Keratinocyte (primary cell): ENCODE measurements at regions not wholly inside any gene's neighbourhood (a gene's known extent, or its start where the extent isn't known, plus 50 kb on each side); places are given as distances from the start of the nearest gene placed in this dataset.

Experiments used
- DNase-seq: peaks from one replicate; pipeline ENCODE4 v3.0.0-alpha.2; 2011; ENCODE audit warnings: low read depth, missing footprints, low spot score
- FAIRE-seq: peaks from 2 replicates; lab custom pipeline; 2011; peaks lifted over from hg19 to GRCh38; lab: Jason Lieb, UNC
- H2AFZ ChIP-seq: 2 replicates; pipeline ENCODE4 v1.6.0; 2012; ENCODE audit warnings: low read length, control low read depth, inconsistent platforms; ENCODE audit not compliant: control insufficient read depth
- H3K27ac ChIP-seq: 2 replicates; pipeline ENCODE4 v1.5.1; 2011; ENCODE audit warnings: low read length; ENCODE audit not compliant: control insufficient read depth, insufficient read depth
- H3K27me3 ChIP-seq: 3 replicates; pipeline ENCODE4 v1.6.0; 2011; ENCODE audit warnings: low read length; ENCODE audit not compliant: control insufficient read depth, insufficient read depth; ENCODE audit errors: extremely low read depth
- H3K36me3 ChIP-seq, 2 experiments: 2 replicates in 1 of 2; 3 replicates in 1 of 2; pipeline ENCODE4 v1.5.1; 2011; ENCODE audit warnings: low read length in 2 of 2, mild to moderate bottlenecking in 1 of 2; ENCODE audit not compliant: control insufficient read depth in 2 of 2, insufficient read depth in 2 of 2; ENCODE audit errors: extremely low read depth in 1 of 2
- H3K4me1 ChIP-seq: 3 replicates; pipeline ENCODE4 v1.5.1; 2011; ENCODE audit warnings: low read length; ENCODE audit not compliant: control insufficient read depth, insufficient read depth; ENCODE audit errors: extremely low read depth
- H3K4me2 ChIP-seq: 3 replicates; pipeline ENCODE4 v1.6.0; 2011; ENCODE audit warnings: low read depth, low read length; ENCODE audit not compliant: control insufficient read depth, insufficient read depth; ENCODE audit errors: extremely low read depth
- H3K4me3 ChIP-seq, 3 experiments: fragments of 200-600 bp in 1 of 3; sonication (generic) in 1 of 3; 2 replicates in 2 of 3; 3 replicates in 1 of 3; pipeline ENCODE4 v1.5.1; 2011 to 2016; ENCODE audit warnings: low read length in 3 of 3, mild to moderate bottlenecking in 3 of 3, control low read depth in 2 of 3, inconsistent platforms in 1 of 3, low read depth in 1 of 3, mixed read lengths in 1 of 3, mixed run types in 1 of 3, moderate library complexity in 1 of 3; ENCODE audit not compliant: control insufficient read depth in 2 of 3, insufficient read depth in 2 of 3; ENCODE audit errors: extremely low read depth in 1 of 3
- H3K79me2 ChIP-seq: 2 replicates; pipeline ENCODE4 v1.6.0; 2012; ENCODE audit warnings: low read length; ENCODE audit not compliant: control insufficient read depth, insufficient read depth
- H3K9ac ChIP-seq: 3 replicates; pipeline ENCODE4 v1.6.0; 2011; ENCODE audit warnings: low read length; ENCODE audit not compliant: control insufficient read depth, insufficient read depth; ENCODE audit errors: extremely low read depth
- H3K9me1 ChIP-seq: 3 replicates; pipeline ENCODE4 v1.6.0; 2011; ENCODE audit warnings: low read length; ENCODE audit not compliant: control insufficient read depth, insufficient read depth; ENCODE audit errors: extremely low read depth
- H3K9me3 ChIP-seq: 2 replicates; pipeline ENCODE4 v1.5.1; 2012; ENCODE audit warnings: low read depth, low read length; ENCODE audit not compliant: control insufficient read depth
- H4K20me1 ChIP-seq: 3 replicates; pipeline ENCODE4 v1.6.0; 2011; ENCODE audit warnings: low read length; ENCODE audit not compliant: control insufficient read depth, insufficient read depth; ENCODE audit errors: extremely low read depth
- EZH2 ChIP-seq: IDR thresholded peaks from one replicate; pipeline ENCODE4 v1.6.1; 2012; ENCODE audit warnings: inconsistent platforms, mild to moderate bottlenecking, low read length, moderate library complexity
- dilution Hi-C: fragments of 300-500 bp; cut with MboI; formaldehyde crosslinking; loops from one replicate; pipeline ENCODE4 v1.7.0; 2020; ENCODE audit warnings: low sequenced_read_pairs; ENCODE audit not compliant: extremely low pct_ligation_motif_present
- TF ChIP-seq, protein P1 (sequence below), 3 experiments: IDR thresholded peaks in 1 of 3; conservative IDR thresholded peaks in 1 of 3; optimal IDR thresholded peaks in 1 of 3; 2 replicates in 2 of 3; 3 replicates in 1 of 3; pipeline versions ENCODE3 to v1.5.1; 2011; ENCODE audit warnings: low read length in 3 of 3, mild to moderate bottlenecking in 3 of 3, moderate library complexity in 2 of 3, control low read depth in 1 of 3, inconsistent platforms in 1 of 3; ENCODE audit not compliant: insufficient read depth in 2 of 3; ENCODE audit errors: extremely low read depth in 1 of 3

DNA sequence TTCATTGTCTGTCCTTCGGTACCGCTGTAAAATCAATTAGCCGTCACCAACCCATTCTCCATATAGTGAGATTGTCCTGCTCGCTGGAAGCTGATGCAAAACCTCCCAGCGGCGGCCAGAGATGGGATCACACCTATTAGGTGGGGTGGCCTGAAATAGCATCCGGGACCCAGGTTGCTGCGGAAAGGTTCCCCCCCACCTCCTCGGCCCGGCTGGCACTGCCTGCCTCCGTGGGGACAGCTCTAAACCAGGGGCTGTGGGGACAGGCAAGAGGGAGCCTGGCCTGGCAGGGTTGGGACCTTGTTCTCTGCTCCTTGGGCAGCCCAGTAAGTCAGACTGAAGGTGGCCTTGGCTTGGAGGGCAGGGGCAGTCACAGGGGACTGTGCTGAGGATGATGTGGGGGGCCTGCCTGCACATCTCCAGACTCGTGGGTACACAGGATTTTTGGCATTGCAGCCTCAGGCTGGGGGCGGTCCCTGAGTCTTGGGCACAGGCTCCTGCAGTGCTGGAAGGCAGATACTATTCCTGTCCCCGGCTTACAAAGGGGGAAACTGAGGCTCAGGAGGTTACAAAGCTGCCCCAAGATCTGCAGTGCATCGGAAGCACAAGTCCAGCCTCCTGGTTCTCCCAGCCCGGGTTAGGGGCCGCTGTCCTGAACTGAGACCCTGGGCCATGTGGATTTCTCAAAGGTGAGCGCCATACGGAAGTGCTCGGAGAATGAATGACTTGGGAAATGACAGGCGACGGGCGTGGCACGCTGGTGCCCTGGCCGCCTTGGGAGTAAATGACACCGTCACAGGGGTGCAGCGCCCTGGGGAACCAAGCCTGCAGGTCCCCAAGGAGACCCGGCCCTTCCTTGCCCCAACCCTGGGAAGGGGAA, 65.6 kb downstream of the UNCX start:
- no peaks in the 10 kb centered on the region for H3K79me2 ChIP-seq
- H3K27me3 ChIP-seq = peaks cover 45% of the 10 kb centered on the region
- H3K4me2 ChIP-seq = no peak overlapping the region
- no peaks in the 10 kb centered on the region for H3K9me1 ChIP-seq
- no peak overlapping the region for H3K27ac ChIP-seq
- dilution Hi-C loops = no loop called here
- TF ChIP-seq, protein P1, sequence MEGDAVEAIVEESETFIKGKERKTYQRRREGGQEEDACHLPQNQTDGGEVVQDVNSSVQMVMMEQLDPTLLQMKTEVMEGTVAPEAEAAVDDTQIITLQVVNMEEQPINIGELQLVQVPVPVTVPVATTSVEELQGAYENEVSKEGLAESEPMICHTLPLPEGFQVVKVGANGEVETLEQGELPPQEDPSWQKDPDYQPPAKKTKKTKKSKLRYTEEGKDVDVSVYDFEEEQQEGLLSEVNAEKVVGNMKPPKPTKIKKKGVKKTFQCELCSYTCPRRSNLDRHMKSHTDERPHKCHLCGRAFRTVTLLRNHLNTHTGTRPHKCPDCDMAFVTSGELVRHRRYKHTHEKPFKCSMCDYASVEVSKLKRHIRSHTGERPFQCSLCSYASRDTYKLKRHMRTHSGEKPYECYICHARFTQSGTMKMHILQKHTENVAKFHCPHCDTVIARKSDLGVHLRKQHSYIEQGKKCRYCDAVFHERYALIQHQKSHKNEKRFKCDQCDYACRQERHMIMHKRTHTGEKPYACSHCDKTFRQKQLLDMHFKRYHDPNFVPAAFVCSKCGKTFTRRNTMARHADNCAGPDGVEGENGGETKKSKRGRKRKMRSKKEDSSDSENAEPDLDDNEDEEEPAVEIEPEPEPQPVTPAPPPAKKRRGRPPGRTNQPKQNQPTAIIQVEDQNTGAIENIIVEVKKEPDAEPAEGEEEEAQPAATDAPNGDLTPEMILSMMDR (optimal IDR thresholded peaks at IDR 0.05 in 1 of 3, IDR thresholded peaks at IDR 0.05 in 1 of 3, conservative IDR thresholded peaks at IDR 0.05 in 1 of 3; ENCODE audit: extremely low read depth in 1 of 3, insufficient read depth in 2 of 3, low read length in 3 of 3) = no peak
- TF ChIP-seq EZH2 = no peak
- H2AFZ ChIP-seq = no peak overlapping the region
- no peaks in the 10 kb centered on the region for H3K36me3 ChIP-seq
- H3K4me3 ChIP-seq = no peak overlapping the region
- H3K9me3 ChIP-seq = no peaks in the 10 kb centered on the region
- peaks cover 4% of the 10 kb centered on the region for H3K4me1 ChIP-seq
- H3K9ac ChIP-seq = no peak overlapping the region
- FAIRE-seq (no peak), DNase-seq (no peak)
- no peaks in the 10 kb centered on the region for H4K20me1 ChIP-seq

DNA sequence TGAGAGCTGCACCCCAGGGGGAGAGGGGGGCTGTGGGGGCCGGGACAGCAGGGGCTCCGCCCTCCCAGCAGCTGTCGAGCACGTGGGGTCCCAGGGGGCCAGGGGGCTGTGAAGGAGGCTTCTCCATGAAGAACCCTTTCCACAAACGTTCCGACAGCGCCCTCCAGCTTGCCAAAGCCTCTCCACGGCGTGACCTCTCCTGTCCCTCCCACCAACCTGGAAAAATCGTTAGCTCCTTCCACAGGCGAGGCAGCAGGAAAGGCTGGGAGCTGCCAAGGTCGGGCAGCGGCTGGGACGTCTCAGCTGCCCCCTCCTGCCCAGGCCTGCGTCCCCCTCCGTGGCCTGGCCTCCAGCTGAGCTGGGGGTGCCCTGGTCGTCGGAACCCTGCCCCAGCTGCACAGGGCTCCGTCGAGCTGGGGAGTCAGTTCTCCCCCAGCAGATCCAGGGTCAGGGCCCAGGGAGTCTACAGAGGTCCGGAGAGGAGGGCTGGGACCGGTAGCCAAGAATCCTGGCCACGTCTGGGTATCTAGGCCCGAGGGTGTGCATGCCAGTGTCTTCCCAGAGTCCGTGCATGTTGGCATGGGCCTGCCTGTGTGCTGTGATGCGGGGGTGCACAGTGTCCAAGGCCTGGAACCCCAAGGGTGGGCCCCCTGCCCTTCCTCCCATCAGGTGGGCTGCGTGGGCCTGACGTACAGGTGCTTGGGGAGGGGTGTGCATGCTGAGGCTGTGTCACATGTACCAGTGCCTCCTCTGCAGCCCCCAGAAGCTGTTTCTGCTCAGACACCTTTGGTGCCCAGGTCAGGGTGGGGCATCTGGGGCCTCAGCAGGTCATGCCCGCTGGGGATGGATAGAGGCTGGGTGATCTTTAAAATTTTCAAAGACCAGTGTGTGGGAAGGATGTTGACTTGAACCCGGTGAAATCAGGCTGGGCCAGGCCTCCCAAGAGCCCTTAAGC, 66.5 kb downstream of the UNCX start:
- Histone ChIP-seq H3K4me3 (no peak overlapping the region), H3K27me3 (peaks cover 40% of the 10 kb centered on the region), H3K36me3 (no peaks in the 10 kb centered on the region), H3K4me2 (no peak overlapping the region), H3K27ac (no peak overlapping the region), H4K20me1 (no peaks in the 10 kb centered on the region), H3K9me1 (no peaks in the 10 kb centered on the region), H3K4me1 (peaks cover 4% of the 10 kb centered on the region), H2AFZ (no peak overlapping the region), H3K9ac (no peak overlapping the region), H3K9me3 (no peaks in the 10 kb centered on the region), H3K79me2 (no peaks in the 10 kb centered on the region)
- DNase-seq = no peak
- TF ChIP-seq, protein P1 (optimal IDR thresholded peaks at IDR 0.05 in 1 of 3, IDR thresholded peaks at IDR 0.05 in 1 of 3, conservative IDR thresholded peaks at IDR 0.05 in 1 of 3; ENCODE audit: extremely low read depth in 1 of 3, insufficient read depth in 2 of 3, low read length in 3 of 3) = no peak
- TF ChIP-seq EZH2 = no peak
- dilution Hi-C loops = no loop called here
- no peak for FAIRE-seq
